WTC11 (cell line): ENCODE measurements at regions not wholly inside any gene's neighbourhood (a gene's known extent, or its start where the extent isn't known, plus 50 kb on each side); places are given as distances from the start of the nearest gene placed in this dataset.

Source experiments
- ATAC-seq: fragments of 200-7000 bp; cut with Tn5 transposase; 2 replicates; pipeline ENCODE4 v1.10.0; 2021; ENCODE audit warnings: mild to moderate bottlenecking, moderate library complexity
- CTCF ChIA-PET: fragments of 300-600 bp; sonication (Branson Sonifier 250); formaldehyde crosslinking; loops from one replicate; lab custom pipeline; 2021; ENCODE audit warnings: antibody characterized with exemption; lab: Charles Lee
- POLR2A ChIA-PET: fragments of 350-600 bp; sonication (Branson Sonifier 250); formaldehyde crosslinking; loops from one replicate; lab custom pipeline; 2021; ENCODE audit warnings: antibody characterized with exemption; lab: Charles Lee
- DNase-seq: peaks from one replicate; pipeline ENCODE4 v3.0.0; 2021; ENCODE audit warnings: low spot score
- H3K27ac Mint-ChIP-seq: 2 replicates; pipeline ENCODE4 v1.8.0; 2021; ENCODE audit warnings: mixed read lengths
- H3K27me3 Mint-ChIP-seq: 2 replicates; pipeline ENCODE4 v1.8.0; 2021; ENCODE audit warnings: low read depth, mild to moderate bottlenecking, moderate library complexity, mixed read lengths
- H3K36me3 Mint-ChIP-seq: 2 replicates; pipeline ENCODE4 v1.8.0; 2021; ENCODE audit warnings: mixed read lengths
- H3K4me1 Mint-ChIP-seq: 2 replicates; pipeline ENCODE4 v1.8.0; 2022; ENCODE audit warnings: mixed read lengths
- H3K4me3 Mint-ChIP-seq: 2 replicates; pipeline ENCODE4 v1.8.0; 2021; ENCODE audit warnings: mild to moderate bottlenecking, moderate library complexity, mixed read lengths
- H3K9me3 Mint-ChIP-seq: 2 replicates; pipeline ENCODE4 v1.8.0; 2021; ENCODE audit warnings: mixed read lengths
- ATF6 ChIP-seq: sonication (generic); formaldehyde crosslinking; IDR thresholded peaks from 2 replicates; pipeline ENCODE4 v1.8.1; 2023; ENCODE audit warnings: mild to moderate bottlenecking, missing genetic modification reagents
- CBFB ChIP-seq: sonication (generic); formaldehyde crosslinking; IDR thresholded peaks from 2 replicates; pipeline ENCODE4 v1.8.1; 2022; ENCODE audit warnings: mild to moderate bottlenecking, low read depth, missing genetic modification reagents
- ERG ChIP-seq: fragments of 250-450 bp; sonication (Bioruptor Pico); IDR thresholded peaks from 2 replicates; pipeline ENCODE4 v1.8.0; 2021; ENCODE audit warnings: mild to moderate bottlenecking
- FOXP1 ChIP-seq: sonication (generic); formaldehyde crosslinking; IDR thresholded peaks from 2 replicates; pipeline ENCODE4 v1.8.0; 2022; ENCODE audit warnings: missing genetic modification reagents, mild to moderate bottlenecking, moderate library complexity, borderline replicate concordance
- IRF1 ChIP-seq: sonication (generic); formaldehyde crosslinking; IDR thresholded peaks from 2 replicates; pipeline ENCODE4 v1.8.0; 2023; ENCODE audit warnings: missing genetic modification reagents
- IRF2 ChIP-seq: sonication (generic); formaldehyde crosslinking; IDR thresholded peaks from 2 replicates; pipeline ENCODE4 v1.8.0; 2022; ENCODE audit warnings: low read depth, missing genetic modification reagents, borderline replicate concordance
- JAZF1 ChIP-seq: fragments of 250-450 bp; sonication (Bioruptor Pico); IDR thresholded peaks from 2 replicates; pipeline ENCODE4 v1.9.0; 2021; ENCODE audit warnings: moderate library complexity, mild to moderate bottlenecking, inconsistent platforms
- NFE2L1 ChIP-seq: sonication (generic); formaldehyde crosslinking; IDR thresholded peaks from 2 replicates; pipeline ENCODE4 v1.8.1; 2023; ENCODE audit warnings: missing genetic modification reagents
- NFYB ChIP-seq: sonication (generic); formaldehyde crosslinking; conservative IDR thresholded peaks from 2 replicates; pipeline ENCODE4 v1.8.0; 2022; ENCODE audit warnings: low read depth, missing genetic modification reagents
- NR1H2 ChIP-seq: sonication (generic); formaldehyde crosslinking; IDR thresholded peaks from 2 replicates; pipeline ENCODE4 v1.9.0; 2021; ENCODE audit warnings: mild to moderate bottlenecking, moderate library complexity, missing genetic modification reagents
- NR2C2 ChIP-seq: sonication (generic); formaldehyde crosslinking; IDR thresholded peaks from 2 replicates; pipeline ENCODE4 v1.8.0; 2022; ENCODE audit warnings: mild to moderate bottlenecking, missing genetic modification reagents
- NR3C1 ChIP-seq: sonication (generic); formaldehyde crosslinking; conservative IDR thresholded peaks from 2 replicates; pipeline ENCODE4 v1.8.1; 2023; ENCODE audit warnings: low read depth, mild to moderate bottlenecking, missing genetic modification reagents
- OVOL2 ChIP-seq: fragments of 250-450 bp; sonication (Bioruptor Pico); IDR thresholded peaks from 2 replicates; pipeline ENCODE4 v1.9.0; 2021; ENCODE audit warnings: mild to moderate bottlenecking, borderline replicate concordance
- PRDM15 ChIP-seq: sonication (generic); formaldehyde crosslinking; IDR thresholded peaks from 2 replicates; pipeline ENCODE4 v1.8.0; 2022; ENCODE audit warnings: missing genetic modification reagents
- PRRX2 ChIP-seq: fragments of 250-450 bp; sonication (Bioruptor Pico); IDR thresholded peaks from 2 replicates; pipeline ENCODE4 v1.8.0; 2021; ENCODE audit warnings: mild to moderate bottlenecking
- TCF7 ChIP-seq: sonication (generic); formaldehyde crosslinking; IDR thresholded peaks from 2 replicates; pipeline ENCODE4 v1.8.0; 2022; ENCODE audit warnings: mild to moderate bottlenecking, low read depth, missing genetic modification reagents, moderate library complexity
- TEAD4 ChIP-seq: sonication (generic); formaldehyde crosslinking; IDR thresholded peaks from 2 replicates; pipeline ENCODE4 v1.8.0; 2022; ENCODE audit warnings: mild to moderate bottlenecking, missing genetic modification reagents
- ZBTB21 ChIP-seq: sonication (generic); formaldehyde crosslinking; IDR thresholded peaks from 2 replicates; pipeline ENCODE4 v1.8.1; 2023; ENCODE audit warnings: mild to moderate bottlenecking, missing genetic modification reagents, borderline replicate concordance
- ZNF423 ChIP-seq: fragments of 250-450 bp; sonication (Bioruptor Pico); IDR thresholded peaks from 2 replicates; pipeline ENCODE4 v2.1.2; 2022; ENCODE audit warnings: mild to moderate bottlenecking, moderate library complexity
- ZNF425 ChIP-seq: fragments of 250-450 bp; sonication (Bioruptor Pico); conservative IDR thresholded peaks from 2 replicates; pipeline ENCODE4 v1.9.0; 2021; ENCODE audit warnings: mild to moderate bottlenecking

- TF ChIP-seq ZNF423 (no peak), NR3C1 (CRISPR knock-in tag) (no peak), ZNF425 (CRISPR knock-in tag) (no peak), NR2C2 (CRISPR knock-in tag) (no peak), NR1H2 (CRISPR knock-in tag) (no peak), NFE2L1 (CRISPR knock-in tag) (no peak), FOXP1 (no peak), PRRX2 (CRISPR knock-in tag) (no peak), TEAD4 (CRISPR knock-in tag) (no peak), CBFB (CRISPR knock-in tag) (no peak)
Measured at GRCh38 chr22:26821854-26822253, 164.5 kb downstream of the MIAT start (continued).

- Mint-ChIP-seq H3K4me1 (no peaks in the 10 kb centered on the region), H3K4me3 (no peak overlapping the region), H3K27ac (no peak overlapping the region), H3K9me3 (peaks cover 26% of the 10 kb centered on the region), H3K27me3 (no peaks in the 10 kb centered on the region), H3K36me3 (peaks cover 23% of the 10 kb centered on the region)
- POLR2A ChIA-PET, result interaction anchor here (1.5 kb wide), 1 partner anchor 13 kb away, joined by 5 read pairs; no protein-coding TSS in a partner anchor
- TF ChIP-seq PRDM15 (no peak), NFYB (no peak), JAZF1 (CRISPR knock-in tag) (no peak), IRF1 (CRISPR knock-in tag) (no peak), ATF6 (CRISPR knock-in tag) (no peak), TCF7 (CRISPR knock-in tag) (no peak), ZNF423 (no peak), ERG (CRISPR knock-in tag) (no peak), OVOL2 (CRISPR knock-in tag) (no peak), IRF2 (CRISPR knock-in tag) (no peak), ZBTB21 (CRISPR knock-in tag) (no peak)
- CTCF ChIA-PET, result interaction anchor here (0.7 to 1.6 kb wide), 7 partner anchors 14 to 510 kb away, joined by 3 to 5 read pairs (median 3); no protein-coding TSS in a partner anchor
- DNase-seq (no peak), ATAC-seq (no peak)
Measured at GRCh38 chr22:26822313-26822712, 164.9 kb downstream of the MIAT start.
